Stomach (tissue), 4 donors: ENCODE measurements at regions not wholly inside any gene's neighbourhood (a gene's known extent, or its start where the extent isn't known, plus 50 kb on each side); places are given as distances from the start of the nearest gene placed in this dataset.

ENCODE experiments used
- POLR2A ChIP-seq, 4 donors: fragments of 450-650 bp; IDR thresholded peaks; one replicate each; pipeline ENCODE4 v1.6.1; 2016; ENCODE audit warnings: antibody characterized with exemption in 4 of 4, control low read depth in 2 of 4, mild to moderate bottlenecking in 1 of 4, moderate library complexity in 1 of 4
- POLR2AphosphoS5 ChIP-seq, 3 donors: sonication (generic); formaldehyde crosslinking; IDR thresholded peaks; one replicate each; pipeline ENCODE4 v1.6.1; 2016; ENCODE audit warnings: antibody characterized with exemption in 3 of 3
- TF ChIP-seq, protein P1 (sequence below), 7 experiments: fragments of 450-650 bp in 4 of 7; fragments of 200-600 bp in 3 of 7; sonication (generic) in 3 of 7; IDR thresholded peaks; one replicate each; pipeline ENCODE4 v1.5.1; 2016 to 2019; ENCODE audit warnings: antibody characterized with exemption in 7 of 7, control low read depth in 2 of 7, mild to moderate bottlenecking in 1 of 7

DNA sequence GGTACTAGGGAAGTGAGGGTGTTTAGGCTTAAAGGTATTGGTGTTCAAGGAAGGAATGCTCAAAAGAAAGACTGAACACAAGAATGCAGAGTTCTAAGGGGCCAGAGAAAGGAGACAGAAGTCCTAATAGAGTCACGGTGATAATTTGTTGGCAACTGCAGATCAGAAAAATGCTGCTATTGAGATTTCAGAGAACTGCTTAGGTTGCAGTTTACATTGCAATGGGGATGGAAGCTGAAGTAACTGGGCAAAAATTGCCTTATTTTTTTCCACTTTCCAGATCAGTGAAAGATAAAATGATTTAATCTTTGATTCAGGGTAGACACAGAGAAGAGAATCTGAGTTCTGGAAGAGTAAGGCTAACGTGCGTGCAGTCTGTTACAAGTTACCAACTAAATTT is 199.8 kb downstream of the SQOR start:
- TF ChIP-seq, protein P1, sequence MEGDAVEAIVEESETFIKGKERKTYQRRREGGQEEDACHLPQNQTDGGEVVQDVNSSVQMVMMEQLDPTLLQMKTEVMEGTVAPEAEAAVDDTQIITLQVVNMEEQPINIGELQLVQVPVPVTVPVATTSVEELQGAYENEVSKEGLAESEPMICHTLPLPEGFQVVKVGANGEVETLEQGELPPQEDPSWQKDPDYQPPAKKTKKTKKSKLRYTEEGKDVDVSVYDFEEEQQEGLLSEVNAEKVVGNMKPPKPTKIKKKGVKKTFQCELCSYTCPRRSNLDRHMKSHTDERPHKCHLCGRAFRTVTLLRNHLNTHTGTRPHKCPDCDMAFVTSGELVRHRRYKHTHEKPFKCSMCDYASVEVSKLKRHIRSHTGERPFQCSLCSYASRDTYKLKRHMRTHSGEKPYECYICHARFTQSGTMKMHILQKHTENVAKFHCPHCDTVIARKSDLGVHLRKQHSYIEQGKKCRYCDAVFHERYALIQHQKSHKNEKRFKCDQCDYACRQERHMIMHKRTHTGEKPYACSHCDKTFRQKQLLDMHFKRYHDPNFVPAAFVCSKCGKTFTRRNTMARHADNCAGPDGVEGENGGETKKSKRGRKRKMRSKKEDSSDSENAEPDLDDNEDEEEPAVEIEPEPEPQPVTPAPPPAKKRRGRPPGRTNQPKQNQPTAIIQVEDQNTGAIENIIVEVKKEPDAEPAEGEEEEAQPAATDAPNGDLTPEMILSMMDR (IDR thresholded peaks at IDR 0.05) = no peak
- TF ChIP-seq POLR2AphosphoS5 (IDR thresholded peaks at IDR 0.05) (no peak), POLR2A (IDR thresholded peaks at IDR 0.05) (no peak)
